IMR-90 (cell line): ENCODE measurements at regions not wholly inside any gene's neighbourhood (a gene's known extent, or its start where the extent isn't known, plus 50 kb on each side); places are given as distances from the start of the nearest gene placed in this dataset.
"Not testable (repeated sequence)": the region's sequence is repeated elsewhere in the genome, so short reads cannot be mapped to it uniquely, and the experiment has no call there.

Experiments
- ATAC-seq: fragments of 200-7000 bp; cut with Tn5 transposase; 2 replicates; pipeline ENCODE4 v1.9.1; 2020; ENCODE audit warnings: low read depth, mild to moderate bottlenecking, moderate library complexity
- BruUV-seq: library from RNA; stranded (reverse); fragments of 400-500 nt; replicated peaks from 2 replicates; lab custom pipeline; 2021; lab: Mats Ljungman, UMichigan
- CTCF ChIA-PET: fragments of 300-600 bp; formaldehyde crosslinking; extraction: SDS; loops from one replicate; lab custom pipeline; 2021; ENCODE audit warnings: antibody characterized with exemption; lab: Yijun Ruan, JAX
- POLR2A ChIA-PET: fragments of 300-600 bp; sonication (Branson Sonifier 250); formaldehyde crosslinking; loops from one replicate; lab custom pipeline; 2022; ENCODE audit warnings: antibody characterized with exemption; ENCODE audit not compliant: unreplicated experiment; lab: Charles Lee
- DNase-seq: peaks from one replicate; pipeline ENCODE4 v3.0.0; 2013
- H2AFZ ChIP-seq: replicated peaks from 2 replicates; pipeline ENCODE3; 2013; ENCODE audit warnings: low read length, mild to moderate bottlenecking; ENCODE audit not compliant: poor library complexity
- H2AK5ac ChIP-seq: 2 replicates; pipeline ENCODE4 v1.6.1; 2013; ENCODE audit warnings: low read depth, low read length, inconsistent platforms
- H2AK9ac ChIP-seq: replicated peaks from 2 replicates; pipeline ENCODE3; 2013; ENCODE audit warnings: mild to moderate bottlenecking, low read depth, low read length, moderate library complexity; ENCODE audit not compliant: poor library complexity
- H2BK120ac ChIP-seq: 2 replicates; pipeline ENCODE4 v1.6.1; 2013; ENCODE audit warnings: low read depth, low read length, inconsistent platforms
- H2BK15ac ChIP-seq: 3 replicates; pipeline ENCODE4 v1.6.1; 2013; ENCODE audit warnings: low read depth, low read length, inconsistent platforms
- H2BK20ac ChIP-seq: 2 replicates; pipeline ENCODE4 v1.6.1; 2013; ENCODE audit warnings: low read depth, mild to moderate bottlenecking, inconsistent platforms, low read length, moderate library complexity
- H2BK5ac ChIP-seq: 2 replicates; pipeline ENCODE4 v1.6.1; 2013; ENCODE audit warnings: mild to moderate bottlenecking, low read depth, low read length, inconsistent platforms; ENCODE audit not compliant: poor library complexity, severe bottlenecking
- H3K14ac ChIP-seq: replicated peaks from 2 replicates; pipeline ENCODE4 v1.6.1; 2013; ENCODE audit warnings: low read depth, low read length, inconsistent platforms
- H3K18ac ChIP-seq: 2 replicates; pipeline ENCODE4 v1.6.1; 2013; ENCODE audit warnings: low read depth, low read length, control low read depth
- H3K23ac ChIP-seq: 2 replicates; pipeline ENCODE4 v1.6.1; 2013; ENCODE audit warnings: low read depth, low read length, inconsistent platforms
- H3K27ac ChIP-seq: 2 replicates; pipeline ENCODE4 v1.5.1; 2013; ENCODE audit warnings: mild to moderate bottlenecking, control low read depth, low read length; ENCODE audit not compliant: insufficient read depth
- H3K27me3 ChIP-seq: 2 replicates; pipeline ENCODE4 v1.6.1; 2013; ENCODE audit warnings: low read length; ENCODE audit not compliant: control insufficient read depth, insufficient read depth
- H3K36me3 ChIP-seq: 2 replicates; pipeline ENCODE4 v1.6.1; 2013; ENCODE audit warnings: low read length, mixed read lengths; ENCODE audit not compliant: control insufficient read depth, insufficient read depth
- H3K4ac ChIP-seq: 2 replicates; pipeline ENCODE4 v1.6.1; 2013; ENCODE audit warnings: low read depth, low read length, inconsistent platforms
- H3K4me1 ChIP-seq: 2 replicates; pipeline ENCODE4 v1.6.1; 2013; ENCODE audit warnings: low read length, mixed read lengths; ENCODE audit not compliant: control insufficient read depth, insufficient read depth
- H3K4me2 ChIP-seq: 2 replicates; pipeline ENCODE4 v1.6.1; 2013; ENCODE audit warnings: low read depth, mild to moderate bottlenecking, control low read depth, low read length, moderate library complexity
- H3K4me3 ChIP-seq: 2 replicates; pipeline ENCODE4 v1.5.1; 2013; ENCODE audit warnings: low read depth, mild to moderate bottlenecking, control low read depth, low read length, moderate library complexity; ENCODE audit not compliant: insufficient read depth
- H3K56ac ChIP-seq: 2 replicates; pipeline ENCODE4 v1.6.1; 2013; ENCODE audit warnings: low read length, inconsistent platforms; ENCODE audit not compliant: insufficient read depth; ENCODE audit errors: extremely low read depth
- H3K79me1 ChIP-seq, 2 experiments: 2 replicates each; pipeline ENCODE4 v1.6.1; 2013; ENCODE audit warnings: low read length in 2 of 2, inconsistent platforms in 1 of 2, low read depth in 1 of 2
- H3K9ac ChIP-seq: 2 replicates; pipeline ENCODE4 v1.6.1; 2013; ENCODE audit warnings: low read depth, low read length, control low read depth
- H3K9me1 ChIP-seq: 2 replicates; pipeline ENCODE4 v1.6.1; 2013; ENCODE audit warnings: low read length, inconsistent platforms; ENCODE audit not compliant: insufficient read depth
- H3K9me3 ChIP-seq: 2 replicates; pipeline ENCODE4 v1.6.1; 2013; ENCODE audit warnings: low read length; ENCODE audit not compliant: control insufficient read depth, insufficient read depth
- H4K20me1 ChIP-seq: 2 replicates; pipeline ENCODE4 v1.6.1; 2013; ENCODE audit warnings: low read length, inconsistent platforms; ENCODE audit not compliant: insufficient read depth
- H4K5ac ChIP-seq: 2 replicates; pipeline ENCODE4 v1.6.1; 2013; ENCODE audit warnings: mild to moderate bottlenecking, low read depth, low read length, control low read depth
- H4K8ac ChIP-seq, 2 experiments: 2 replicates each; pipeline ENCODE4 v1.6.1; 2013; ENCODE audit warnings: low read depth in 2 of 2, low read length in 2 of 2, control low read depth in 1 of 2, inconsistent platforms in 1 of 2
- H4K91ac ChIP-seq: 2 replicates; pipeline ENCODE4 v1.6.1; 2013; ENCODE audit warnings: low read depth, low read length, inconsistent platforms; ENCODE audit not compliant: insufficient read depth
- WGBS, 2 experiments: methylation state at CpG; one replicate each; pipeline versions ENCODE4 v1.1.5 to v1.1.7; 2013; ENCODE audit warnings: missing lambda C conversion rate in 2 of 2; ENCODE audit not compliant: insufficient read length in 1 of 2; ENCODE audit errors: extremely low coverage in 2 of 2; 5-methylcytosine and 5-hydroxymethylcytosine counted together
- dilution Hi-C: fragments of 300-500 bp; cut with HindIII; formaldehyde crosslinking; loops from one replicate; pipeline ENCODE4 v1.14.3; 2018; ENCODE audit warnings: low sequenced_read_pairs; ENCODE audit not compliant: unreplicated experiment
- in situ Hi-C: fragments of 300-500 bp; cut with MboI; formaldehyde crosslinking; loops from 3 replicates; pipeline ENCODE4 v1.14.3; 2019; ENCODE audit warnings: low sequenced_read_pairs, inconsistent platforms, mixed read lengths
- intact Hi-C: fragments of 100-400 bp; cut with micrococcal nuclease; formaldehyde crosslinking; loops from 2 replicates; pipeline ENCODE4 v1.10.0; 2022

GRCh38 chr2:192488158-192488557 lies 293.4 kb upstream of the TMEFF2 start:
- H3K4me1 ChIP-seq, in situ Hi-C loops, H3K9me1 ChIP-seq, DNase-seq, H3K56ac ChIP-seq, H3K9me3 ChIP-seq, H4K8ac ChIP-seq, H3K4me2 ChIP-seq, H2BK20ac ChIP-seq, BruUV-seq, H2AK9ac ChIP-seq, H3K23ac ChIP-seq, CTCF ChIA-PET, H3K27ac ChIP-seq, H4K5ac ChIP-seq, H2BK15ac ChIP-seq, H3K27me3 ChIP-seq, H3K4ac ChIP-seq, H2AK5ac ChIP-seq, dilution Hi-C loops, H3K14ac ChIP-seq, H3K9ac ChIP-seq, ATAC-seq, H2AFZ ChIP-seq, H2BK120ac ChIP-seq, H3K4me3 ChIP-seq, intact Hi-C loops, H2BK5ac ChIP-seq, H4K20me1 ChIP-seq, H3K79me1 ChIP-seq, H3K18ac ChIP-seq, H4K91ac ChIP-seq, POLR2A ChIA-PET, H3K36me3 ChIP-seq: not testable (repeated sequence)
- WGBS, 2 experiments = no CpG with 5 or more reads among the region's 1 CpG
